Lower leg skin (tissue), 3 donors: ENCODE measurements at regions not wholly inside any gene's neighbourhood (a gene's known extent, or its start where the extent isn't known, plus 50 kb on each side); places are given as distances from the start of the nearest gene placed in this dataset.

ENCODE experiments used
- CTCF ChIP-seq, 3 donors: fragments of 450-650 bp; IDR thresholded peaks; one replicate each; pipeline ENCODE4 v1.5.1; 2016; ENCODE audit warnings: antibody characterized with exemption in 3 of 3, mild to moderate bottlenecking in 3 of 3, moderate library complexity in 2 of 3
- POLR2A ChIP-seq, 2 donors: fragments of 450-650 bp; IDR thresholded peaks; one replicate each; pipeline ENCODE4 v1.6.1; 2016 to 2017; ENCODE audit warnings: antibody characterized with exemption in 2 of 2, mild to moderate bottlenecking in 1 of 2, moderate library complexity in 1 of 2

GRCh38 chr1:94674876-94675275 lies 133.3 kb upstream of the F3 start:
- no peak for TF ChIP-seq POLR2A (IDR thresholded peaks at IDR 0.05)
- no peak for TF ChIP-seq CTCF (IDR thresholded peaks at IDR 0.05)
